GM18907 (cell line): ENCODE measurements at regions not wholly inside any gene's neighbourhood (a gene's known extent, or its start where the extent isn't known, plus 50 kb on each side); places are given as distances from the start of the nearest gene placed in this dataset.
A peak's percentile ranks its signal among the peaks of the same experiment; 100 is the strongest.
"Not testable (repeated sequence)": the region's sequence is repeated elsewhere in the genome, so short reads cannot be mapped to it uniquely, and the experiment has no call there.

Experiments used
- ATAC-seq: cut with Tn5 transposase; IDR thresholded peaks from one replicate; pipeline ENCODE4 v1.9.1; 2021; ENCODE audit warnings: mild to moderate bottlenecking, moderate library complexity; ENCODE audit not compliant: unreplicated experiment

DNA sequence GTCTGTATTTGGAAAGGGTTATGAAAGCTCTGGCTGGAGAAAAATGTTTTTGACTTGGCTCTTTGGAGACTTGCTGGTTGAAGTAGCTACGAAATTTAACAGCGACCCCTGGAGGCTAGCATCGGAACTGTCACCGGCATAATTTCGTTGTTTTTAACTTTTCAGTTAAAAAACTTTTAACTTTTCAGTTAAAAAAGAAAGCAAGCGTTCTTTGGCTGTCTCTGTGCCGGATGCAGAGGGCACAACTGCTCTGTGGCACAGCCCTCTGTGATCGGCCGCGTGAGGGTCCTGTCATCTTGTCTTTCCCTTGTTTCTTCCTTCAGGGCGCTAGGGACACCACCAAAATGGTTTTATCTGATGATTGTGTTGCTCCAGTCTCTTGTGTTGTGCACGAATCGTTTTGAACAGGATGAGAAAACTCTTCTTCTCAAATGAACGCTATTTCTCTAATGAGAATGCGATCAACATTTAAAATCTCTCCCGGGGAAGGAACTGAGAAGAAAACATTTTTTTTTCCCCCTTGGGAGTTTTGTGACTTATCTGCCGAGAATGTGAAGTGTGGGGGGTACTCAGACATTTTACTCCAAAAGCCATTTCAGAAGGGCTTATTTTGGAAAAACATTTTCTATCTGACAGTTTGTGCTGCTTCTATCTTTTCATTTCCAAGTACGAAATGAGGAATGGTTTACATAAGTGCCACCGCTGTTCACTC, 57.1 kb downstream of the ADCYAP1 start:
- ATAC-seq = peak; percentile 45

DNA sequence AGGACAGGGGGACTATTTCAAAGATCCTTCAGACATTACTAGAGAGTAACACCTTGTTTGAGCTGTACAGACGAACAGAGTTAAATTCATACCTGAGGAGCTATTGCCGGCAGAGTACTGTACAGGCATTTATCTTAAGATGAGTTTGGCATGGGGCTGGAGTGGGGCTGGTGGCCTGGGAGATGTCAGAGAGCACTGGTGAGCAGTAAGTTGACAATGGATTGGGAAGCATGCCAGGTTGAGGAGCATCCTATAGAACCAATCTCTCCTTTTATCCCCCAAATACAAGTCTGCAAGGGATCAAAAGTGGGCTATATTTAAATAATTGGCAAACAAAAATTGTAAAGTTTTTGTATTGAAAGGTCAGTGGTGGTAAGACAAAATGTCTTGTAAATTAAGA, 58.6 kb downstream of the ADCYAP1 start:
- no peak for ATAC-seq

DNA sequence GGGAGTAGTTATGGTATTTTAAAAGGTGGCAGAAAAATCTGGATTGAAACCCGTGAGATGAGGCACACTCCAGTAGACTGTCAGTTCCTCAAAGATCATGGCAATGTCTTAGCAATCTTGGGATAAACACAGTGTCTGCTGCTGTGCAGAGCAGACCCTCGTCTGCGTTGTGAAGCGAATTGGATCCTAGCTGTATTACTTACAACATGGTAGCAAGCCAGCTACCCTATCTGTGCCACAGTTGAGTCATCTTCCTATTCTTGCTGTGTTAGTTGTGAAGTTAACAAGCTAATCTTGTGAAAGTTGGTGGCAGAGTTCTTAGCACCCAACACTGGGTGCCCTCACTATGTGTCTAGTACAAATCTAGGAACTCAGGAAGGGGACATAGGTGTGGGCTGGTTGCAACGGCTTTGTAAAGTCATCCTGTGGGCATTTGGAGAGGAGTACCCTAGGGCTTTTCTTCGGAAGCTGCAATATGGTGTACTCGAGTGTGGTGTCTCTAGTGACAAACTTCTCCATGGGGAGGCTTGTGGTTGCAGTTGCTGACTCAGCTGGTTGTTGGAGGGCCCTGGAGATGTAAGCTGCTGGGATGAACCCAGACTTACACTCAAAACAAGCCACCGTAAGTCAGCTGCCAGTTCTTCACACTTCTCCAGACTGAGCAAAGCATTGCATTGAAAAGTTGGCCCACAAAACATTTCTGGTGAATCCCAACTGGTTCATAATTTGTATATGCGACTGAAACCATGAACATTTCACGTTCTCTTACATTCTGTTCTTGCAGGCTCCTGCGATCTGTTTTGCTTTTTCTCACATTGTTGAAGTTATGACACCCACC, 61.5 kb downstream of the ADCYAP1 start:
- ATAC-seq = no peak

DNA sequence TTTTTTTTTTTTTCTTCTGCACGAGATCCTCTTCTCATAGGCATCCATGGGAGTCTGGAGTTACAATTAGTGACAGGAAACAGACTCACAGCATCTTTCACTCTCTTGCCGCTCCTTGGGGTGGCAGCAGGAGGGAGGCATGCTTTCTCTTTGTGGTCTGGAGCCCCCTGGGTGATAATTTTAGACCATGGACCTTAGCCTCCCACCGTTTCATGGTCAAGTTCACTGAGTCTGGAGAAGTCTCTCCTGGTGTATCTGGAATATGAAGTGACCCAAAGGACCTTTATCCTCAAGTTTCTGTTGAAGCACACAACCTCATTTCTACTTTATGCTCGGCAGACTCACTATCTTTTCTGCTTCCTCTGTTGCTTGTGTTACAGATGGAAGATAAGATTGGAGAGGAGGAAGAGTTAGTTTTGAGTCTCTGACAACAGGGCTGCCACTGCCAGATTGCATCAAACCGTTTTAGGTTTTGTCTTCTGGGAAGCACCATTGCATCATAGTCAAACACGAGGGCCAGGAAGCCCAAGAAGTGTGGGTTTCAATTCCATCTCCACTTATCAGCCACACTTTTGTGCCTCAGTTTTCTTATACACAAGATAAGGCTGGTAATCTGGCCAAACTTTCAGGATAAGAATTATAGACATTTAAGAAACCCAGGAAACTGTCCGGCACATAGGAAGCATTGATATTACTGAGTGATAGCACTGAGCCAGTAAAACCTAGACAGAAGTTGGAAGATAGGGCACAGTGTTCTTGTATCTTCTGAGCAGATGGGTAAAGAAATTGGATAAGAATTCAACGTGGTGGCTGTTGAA, 62.3 kb downstream of the ADCYAP1 start:
- ATAC-seq = no peak

DNA sequence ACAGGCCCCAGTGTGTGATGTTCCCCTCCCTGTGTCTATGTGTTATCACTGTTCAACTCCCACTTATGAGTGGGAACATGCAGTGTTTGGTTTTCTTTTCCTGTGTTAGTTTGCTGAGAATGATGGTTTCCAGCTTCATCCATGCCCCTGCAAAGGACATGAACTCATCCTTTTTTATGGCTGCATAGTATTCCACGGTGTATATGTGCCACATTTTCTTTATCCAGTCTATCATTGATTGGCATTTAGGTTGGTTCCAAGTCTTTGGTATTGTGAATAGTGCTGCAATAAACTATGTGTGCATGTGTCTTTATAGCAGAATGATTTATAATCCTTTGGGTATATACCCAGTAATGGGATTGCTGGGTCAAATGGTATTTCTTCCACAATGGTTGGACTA, 64.2 kb downstream of the ADCYAP1 start:
- ATAC-seq = not testable (repeated sequence)

DNA sequence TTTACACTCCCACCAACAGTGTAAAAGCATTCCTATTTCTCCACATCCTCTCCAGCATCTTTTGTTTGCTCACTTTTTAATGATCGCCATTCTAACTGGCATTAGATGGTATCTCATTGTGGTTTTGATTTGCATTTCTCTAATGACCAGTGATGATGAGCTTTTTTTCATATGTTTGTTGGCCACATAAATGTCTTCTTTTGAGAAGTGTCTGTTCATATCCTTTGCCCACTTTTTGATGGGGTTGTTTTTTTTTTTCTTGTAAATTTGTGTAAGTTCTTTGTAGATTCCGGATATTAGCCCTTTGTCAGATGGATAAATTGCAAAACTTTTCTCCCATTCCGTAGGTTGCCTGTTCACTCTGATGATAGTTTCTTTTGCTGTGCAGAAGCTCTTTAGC, 64.6 kb downstream of the ADCYAP1 start:
- ATAC-seq = not testable (repeated sequence)

DNA sequence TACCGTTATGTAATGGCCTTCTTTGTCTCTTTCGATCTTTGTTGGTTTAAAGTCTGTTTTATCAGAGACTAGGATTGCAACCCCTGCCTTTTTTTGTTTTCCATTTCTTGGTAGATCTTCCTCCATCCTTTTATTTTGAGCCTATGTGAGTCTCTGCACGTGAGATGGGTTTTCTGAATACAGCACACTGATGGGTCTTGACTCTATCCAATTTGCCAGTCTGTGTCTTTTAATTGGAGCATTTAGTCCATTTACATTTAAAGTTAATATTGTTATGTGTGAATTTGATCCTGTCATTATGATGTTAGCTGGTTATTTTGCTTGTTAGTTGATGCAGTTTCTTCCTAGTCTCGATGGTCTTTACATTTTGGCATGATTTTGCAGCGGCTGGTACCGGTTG, 69.9 kb downstream of the ADCYAP1 start:
- not testable (repeated sequence) for ATAC-seq

DNA sequence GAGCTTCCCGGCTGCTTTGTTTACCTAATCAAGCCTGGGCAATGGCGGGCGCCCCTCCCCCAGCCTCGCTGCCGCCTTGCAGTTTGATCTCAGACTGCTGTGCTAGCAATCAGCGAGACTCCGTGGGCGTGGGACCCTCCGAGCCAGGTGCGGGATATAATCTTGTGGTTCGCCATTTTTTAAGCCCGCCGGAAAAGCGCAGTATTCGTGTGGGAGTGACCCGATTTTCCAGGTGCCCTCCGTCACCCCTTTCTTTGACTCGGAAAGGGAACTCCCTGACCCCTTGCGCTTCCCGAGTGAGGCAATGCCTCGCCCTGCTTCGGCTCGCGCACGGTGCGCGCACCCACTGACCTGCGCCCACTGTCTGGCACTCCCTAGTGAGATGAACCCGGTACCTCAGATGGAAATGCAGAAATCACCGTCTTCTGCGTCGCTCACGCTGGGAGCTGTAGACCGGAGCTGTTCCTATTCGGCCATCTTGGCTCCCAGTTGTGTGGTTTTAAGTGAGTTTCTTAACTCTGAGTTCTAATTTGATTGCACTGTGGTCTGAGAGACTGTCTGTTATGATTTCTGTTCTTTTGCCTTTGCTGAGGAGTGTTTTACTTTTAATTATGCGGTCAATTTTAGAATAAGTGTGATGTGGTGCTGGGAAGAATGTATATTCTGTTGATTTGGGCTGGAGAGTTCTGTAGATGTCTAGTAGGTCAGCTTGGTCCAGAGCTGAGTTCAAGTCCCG, 71.9 kb downstream of the ADCYAP1 start:
- ATAC-seq = not testable (repeated sequence)

DNA sequence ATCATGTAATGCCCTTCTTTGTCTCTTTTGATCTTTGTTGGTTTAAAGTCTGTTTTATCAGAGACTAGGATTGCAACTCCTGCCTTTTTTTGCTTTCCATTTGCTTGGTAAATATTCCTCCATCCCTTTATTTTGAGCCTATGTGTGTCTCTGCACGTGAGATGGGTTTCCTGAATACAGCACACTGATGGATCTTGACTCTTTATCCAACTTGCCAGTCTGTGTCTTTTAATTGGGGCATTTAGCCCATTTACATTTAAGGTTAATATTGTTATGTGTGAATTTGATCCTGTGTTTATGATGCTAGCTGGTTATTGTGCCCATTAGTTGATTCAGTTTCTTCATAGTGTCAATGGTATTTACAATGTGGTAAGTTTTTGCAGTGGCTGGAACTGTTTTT, 72.7 kb downstream of the ADCYAP1 start:
- not testable (repeated sequence) for ATAC-seq

DNA sequence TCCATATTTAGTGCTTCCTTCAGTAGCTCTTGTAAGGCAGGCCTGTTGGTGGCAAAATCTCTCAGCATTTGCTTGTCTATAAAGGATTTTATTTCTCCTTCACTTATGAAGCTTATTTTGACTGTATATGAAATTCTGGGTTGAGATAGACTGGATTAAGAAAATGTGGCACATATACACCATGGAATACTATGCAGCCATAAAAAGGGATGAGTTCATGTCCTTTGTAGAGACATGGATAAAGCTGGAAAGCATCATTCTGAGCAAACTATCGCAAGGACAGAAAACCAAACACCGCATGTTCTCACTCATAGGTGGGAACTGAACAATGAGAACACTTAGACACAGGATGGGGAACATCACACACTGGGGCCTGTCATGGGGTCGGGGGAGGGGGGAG, 73.1 kb downstream of the ADCYAP1 start:
- ATAC-seq = not testable (repeated sequence)

DNA sequence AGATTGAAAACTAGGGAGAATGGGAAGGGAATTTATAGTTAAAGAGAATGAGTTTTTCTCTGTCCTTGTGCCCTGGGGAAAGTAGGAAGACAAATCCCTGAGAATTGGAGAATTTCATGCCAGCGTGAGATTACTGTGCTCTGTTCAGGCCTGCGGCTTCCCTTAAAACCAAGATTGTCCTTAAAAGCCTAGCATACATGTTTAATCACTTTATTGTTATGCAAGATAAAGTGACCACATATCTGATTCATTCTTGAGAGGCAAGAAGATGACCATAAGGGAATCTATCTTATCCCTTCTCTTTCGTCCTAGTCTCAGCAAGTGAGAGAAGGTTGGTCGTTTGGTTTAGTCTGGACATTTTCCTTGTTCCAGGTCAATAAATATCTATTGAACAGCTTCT, 75.9 kb downstream of the ADCYAP1 start:
- no peak for ATAC-seq

DNA sequence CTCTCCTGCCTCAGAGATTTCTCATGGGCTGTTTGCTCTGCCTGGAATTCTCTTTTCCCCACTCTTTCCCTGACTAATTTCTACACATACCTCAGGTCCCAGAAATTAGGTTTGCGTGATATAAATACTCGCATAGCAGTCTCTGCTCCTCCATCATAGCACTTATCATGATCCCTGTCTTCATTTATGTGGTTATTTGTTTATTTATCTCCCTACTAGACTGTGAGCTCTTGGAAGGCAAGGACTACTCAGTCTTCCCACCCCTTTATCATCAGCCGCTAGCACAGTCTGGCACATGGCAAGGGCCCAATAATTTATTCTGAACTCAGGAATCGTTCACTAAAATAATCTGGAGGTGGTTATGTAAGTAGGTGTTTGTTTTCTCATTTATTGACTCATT, 79.3 kb downstream of the ADCYAP1 start:
- no peak for ATAC-seq

DNA sequence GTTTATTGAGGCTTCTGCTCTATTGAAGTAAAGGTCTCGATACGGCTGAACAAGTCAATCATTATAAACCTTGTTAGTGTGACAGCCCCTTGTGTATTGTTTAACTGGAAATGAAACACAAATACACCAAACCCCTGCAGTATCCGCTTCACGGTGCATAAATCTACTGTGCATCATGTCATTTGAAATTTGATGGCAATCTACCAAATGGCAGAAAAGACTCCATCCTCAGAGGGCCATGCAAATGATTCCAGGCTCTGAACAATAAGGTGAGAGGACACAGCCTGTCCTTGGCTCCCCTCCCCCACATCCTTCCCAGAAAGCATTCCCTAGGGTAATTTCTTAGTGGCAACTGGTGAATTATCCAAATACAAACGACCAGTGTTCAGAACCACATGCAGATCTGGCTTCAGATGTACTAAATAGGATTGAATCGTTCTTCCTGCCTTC, 80.6 kb downstream of the ADCYAP1 start:
- ATAC-seq = no peak

DNA sequence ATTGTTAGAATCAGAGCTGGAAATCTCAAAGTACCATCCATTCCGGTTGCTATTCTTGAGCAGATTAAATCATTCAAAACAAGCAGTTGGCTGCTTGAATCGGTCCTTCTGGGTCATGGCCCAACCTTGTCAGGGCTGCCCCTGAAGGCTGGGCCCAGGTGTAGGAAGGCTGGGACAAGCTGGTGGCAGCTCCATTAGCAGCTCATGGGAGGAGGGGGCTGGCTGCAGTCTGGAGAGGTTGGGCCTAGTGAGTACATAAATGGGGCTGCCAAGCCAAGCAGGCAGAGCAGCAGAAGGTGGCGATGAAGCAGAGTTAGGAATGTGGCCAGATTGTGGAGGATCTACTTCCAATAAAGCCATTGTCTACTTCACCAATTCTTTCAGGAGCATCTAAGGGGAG, 81.4 kb downstream of the ADCYAP1 start:
- ATAC-seq = no peak

DNA sequence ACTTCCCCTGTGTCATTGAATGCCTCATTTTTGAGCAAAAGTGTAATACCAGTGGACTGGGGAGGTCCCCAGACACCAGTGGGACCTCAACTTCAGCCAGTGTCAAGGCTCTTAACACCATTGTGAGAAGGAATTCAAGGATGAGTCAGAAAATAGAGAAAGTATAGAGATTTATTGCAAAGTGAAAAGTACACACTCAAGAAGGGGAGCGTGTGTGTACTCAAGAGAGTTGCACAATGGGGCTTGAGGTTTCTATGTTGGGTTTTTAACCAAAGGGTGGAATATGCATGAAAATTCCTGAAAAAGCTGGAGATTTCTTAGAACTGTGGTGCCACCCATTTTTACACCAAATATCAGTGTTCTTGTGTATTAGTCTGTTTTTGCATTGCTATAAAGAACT, 81.9 kb downstream of the ADCYAP1 start:
- ATAC-seq = no peak

DNA sequence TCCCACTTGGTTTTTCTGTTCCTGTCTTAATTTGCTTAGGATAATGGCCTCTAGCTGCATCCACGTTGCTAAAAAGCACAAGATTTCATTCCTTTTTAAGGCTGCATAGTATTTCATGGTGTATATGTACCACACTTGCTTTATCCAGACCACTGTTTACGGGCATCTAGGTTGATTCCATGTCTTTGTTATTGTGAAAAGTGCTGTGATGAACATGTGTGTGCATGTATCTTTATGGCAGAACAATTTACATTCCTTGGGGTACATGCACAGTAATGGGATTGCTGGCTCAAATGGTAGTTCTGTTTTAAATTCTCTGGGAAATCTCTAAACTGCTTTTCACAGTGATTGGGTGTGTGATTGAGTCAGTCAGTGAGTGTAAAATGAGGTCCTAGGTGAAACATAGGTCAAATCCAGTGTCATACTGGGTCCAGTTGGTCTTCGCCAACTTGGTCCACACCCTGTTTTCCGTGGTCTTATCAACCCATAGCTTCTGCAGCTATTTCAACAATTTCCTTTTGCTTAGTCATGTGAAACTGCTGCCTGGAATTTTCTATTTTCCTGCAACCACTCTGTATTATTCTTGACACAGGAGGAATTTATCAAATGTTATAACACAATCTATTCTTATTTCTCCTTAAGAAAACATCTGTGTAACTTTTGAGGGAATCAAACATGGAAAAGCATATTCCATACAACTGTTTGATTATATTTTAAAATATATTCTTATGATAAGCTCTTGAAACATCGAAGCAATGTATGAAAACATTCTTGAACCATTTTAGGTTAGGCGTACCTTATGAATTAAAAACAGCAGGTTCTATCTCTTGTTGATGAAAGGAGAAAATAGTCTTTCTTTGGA, 82.9 kb downstream of the ADCYAP1 start:
- ATAC-seq = no peak

DNA sequence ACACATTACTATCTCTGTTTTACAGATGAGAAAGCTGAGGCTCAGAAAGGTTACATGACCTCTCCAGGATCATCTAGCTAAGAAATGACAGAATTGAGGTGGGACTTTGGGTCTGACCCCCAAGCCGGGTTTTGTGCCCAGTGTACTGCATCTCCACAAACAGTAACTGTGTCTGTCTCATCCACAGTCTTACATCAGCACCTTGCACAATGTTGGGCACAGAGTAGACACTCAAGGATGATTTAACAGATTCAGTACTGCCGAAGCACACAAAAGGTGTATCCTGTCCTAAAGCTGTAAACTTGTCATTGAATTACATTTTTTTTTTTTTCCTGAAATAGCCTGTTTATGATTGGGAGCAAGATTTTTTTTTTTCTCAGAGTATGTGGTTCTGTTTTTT, 84.8 kb downstream of the ADCYAP1 start:
- no peak for ATAC-seq

DNA sequence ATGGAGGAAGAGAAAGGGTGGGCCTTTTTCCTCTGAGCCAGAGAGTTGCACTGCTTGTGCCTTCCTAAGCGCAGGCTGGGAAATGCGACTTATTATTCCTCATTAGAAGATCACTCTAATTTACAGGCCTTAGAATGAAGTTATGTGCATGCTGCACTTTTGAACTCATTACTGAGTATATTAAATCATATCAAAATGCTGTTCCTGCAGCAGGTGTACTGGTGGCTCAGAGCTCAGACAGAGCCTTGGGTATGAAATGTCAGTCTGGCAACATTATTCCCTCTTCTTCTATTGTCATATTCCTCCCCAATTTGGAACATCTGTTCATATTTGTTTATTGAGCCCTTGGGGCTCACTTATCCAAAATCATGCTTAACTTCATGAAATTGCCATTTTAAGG, 85.5 kb downstream of the ADCYAP1 start:
- no peak for ATAC-seq

DNA sequence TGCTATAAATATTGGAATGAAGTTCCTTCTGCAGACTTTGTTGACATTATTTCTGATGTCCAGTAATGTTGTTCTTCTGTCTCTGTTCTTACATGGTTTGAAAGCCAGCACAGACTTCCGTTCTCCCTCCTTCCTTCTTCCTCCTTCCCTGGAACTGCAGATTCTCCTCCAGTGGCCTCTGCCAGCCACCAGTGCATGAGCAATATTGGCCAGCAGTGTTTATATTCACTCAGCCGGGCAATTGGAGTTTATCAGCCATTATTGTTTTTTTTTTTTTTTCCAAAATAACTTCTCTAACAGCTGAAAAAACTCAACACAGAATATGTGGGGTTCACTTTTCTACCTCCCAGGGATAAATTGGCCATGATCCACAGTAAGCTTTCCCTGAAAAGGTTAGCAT, 86.8 kb downstream of the ADCYAP1 start:
- ATAC-seq = no peak

DNA sequence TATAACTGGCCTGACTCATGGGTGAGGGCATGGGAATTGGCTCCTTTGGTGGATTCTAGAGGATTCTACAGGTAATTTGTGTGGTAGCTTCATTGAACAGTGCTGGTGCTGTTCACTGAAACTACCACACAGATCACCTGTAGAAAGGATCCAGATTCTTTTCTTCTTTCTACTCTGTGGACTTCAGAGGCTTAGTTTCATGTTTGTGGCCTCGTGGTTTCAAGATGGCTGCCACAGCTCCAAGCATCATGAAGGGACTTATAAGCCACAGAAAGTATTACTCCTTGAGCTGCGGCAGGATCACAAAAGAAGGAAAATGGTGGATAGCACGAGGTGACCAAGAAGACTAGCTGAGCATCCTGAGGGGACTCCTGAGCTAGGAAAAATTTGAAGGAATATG, 88.9 kb downstream of the ADCYAP1 start:
- ATAC-seq = no peak
